B cell (primary cell): ENCODE measurements at regions not wholly inside any gene's neighbourhood (a gene's known extent, or its start where the extent isn't known, plus 50 kb on each side); places are given as distances from the start of the nearest gene placed in this dataset.

Experiments used
- ATAC-seq: fragments of 200-7000 bp; cut with Tn5 transposase; one replicate; pipeline ENCODE4 v1.10.0; 2021; ENCODE audit warnings: low read depth, mild to moderate bottlenecking, moderate number of reproducible peaks, moderate library complexity
- CTCF ChIA-PET: fragments of 350-600 bp; sonication (Branson Sonifier 250); formaldehyde crosslinking; loops from one replicate; lab custom pipeline; 2021; ENCODE audit warnings: antibody characterized with exemption, inconsistent platforms; lab: Charles Lee
- POLR2A ChIA-PET: fragments of 350-600 bp; sonication (Branson Sonifier 250); formaldehyde crosslinking; loops from one replicate; lab custom pipeline; 2021; ENCODE audit warnings: antibody characterized with exemption; lab: Charles Lee
- DNase-seq: peaks from one replicate; pipeline ENCODE4 v3.0.0; 2013
- H2AFZ ChIP-seq: 2 replicates; pipeline ENCODE4 v1.6.1; 2012; ENCODE audit warnings: mild to moderate bottlenecking, low read depth, low read length; ENCODE audit not compliant: insufficient read depth, poor library complexity, severe bottlenecking
- H3K27ac ChIP-seq, 2 donors: 1 replicate in 1 of 2; 2 replicates in 1 of 2; pipeline ENCODE4 v1.5.1; 2012 to 2013; ENCODE audit warnings: low read length in 2 of 2, mild to moderate bottlenecking in 2 of 2, moderate library complexity in 1 of 2
- H3K27me3 ChIP-seq, 4 experiments: fragments of 200-600 bp in 1 of 4; sonication (generic) in 1 of 4; replicated peaks in 1 of 4; 1 replicate in 2 of 4; 2 replicates in 2 of 4; pipeline versions ENCODE4 v1.6.1 to v1.7.0; 2013 to 2016; ENCODE audit warnings: low read length in 3 of 4, mild to moderate bottlenecking in 2 of 4, mixed read lengths in 1 of 4, moderate library complexity in 1 of 4; ENCODE audit not compliant: insufficient read depth in 4 of 4, control insufficient read depth in 3 of 4; ENCODE audit errors: control extremely low read depth in 1 of 4
- H3K36me3 ChIP-seq, 2 experiments: replicated peaks in 1 of 2; 1 replicate in 1 of 2; 2 replicates in 1 of 2; pipeline versions ENCODE4 v1.6.1 to v1.7.1; 2013; ENCODE audit warnings: low read length in 1 of 2; ENCODE audit not compliant: insufficient read depth in 2 of 2, control insufficient read depth in 1 of 2; ENCODE audit errors: control extremely low read depth in 1 of 2, extremely low read depth in 1 of 2
- H3K4me1 ChIP-seq, 2 donors: fragments of 200-600 bp in 1 of 2; sonication (generic) in 1 of 2; 1 replicate in 1 of 2; 2 replicates in 1 of 2; pipeline versions ENCODE4 v1.5.1 to v1.6.1; 2013 to 2017; ENCODE audit warnings: low read length in 2 of 2; ENCODE audit not compliant: control insufficient read depth in 2 of 2, insufficient read depth in 2 of 2
- H3K4me2 ChIP-seq: replicated peaks from 2 replicates; pipeline ENCODE3; 2012; ENCODE audit warnings: mild to moderate bottlenecking, low read depth, low read length; ENCODE audit not compliant: poor library complexity, severe bottlenecking
- H3K4me3 ChIP-seq, 5 experiments: fragments of 200-600 bp in 1 of 5; sonication (generic) in 1 of 5; 1 replicate in 3 of 5; 2 replicates in 2 of 5; pipeline versions ENCODE4 v1.5.1 to v1.7.0; 2011 to 2016; ENCODE audit warnings: low read length in 4 of 5, mild to moderate bottlenecking in 4 of 5, low read depth in 2 of 5, control low read depth in 1 of 5, moderate library complexity in 1 of 5; ENCODE audit not compliant: insufficient read depth in 1 of 5; ENCODE audit errors: control extremely low read depth in 1 of 5, extremely low read depth in 1 of 5
- H3K79me2 ChIP-seq: fragments of 200-600 bp; sonication (generic); one replicate; pipeline ENCODE4 v1.6.0; 2016; ENCODE audit warnings: low read length; ENCODE audit not compliant: control insufficient read depth, insufficient read depth
- H3K9ac ChIP-seq: fragments of 200-600 bp; sonication (generic); 2 replicates; pipeline ENCODE4 v1.6.1; 2017; ENCODE audit warnings: mild to moderate bottlenecking, low read length, moderate library complexity
- H3K9me3 ChIP-seq, 3 donors: one replicate each; pipeline versions ENCODE4 v1.6.1 to v1.7.1; 2013; ENCODE audit warnings: low read length in 2 of 3; ENCODE audit not compliant: control insufficient read depth in 2 of 3, insufficient read depth in 1 of 3; ENCODE audit errors: control extremely low read depth in 1 of 3
- H4K20me1 ChIP-seq: 2 replicates; pipeline ENCODE4 v1.6.0; 2012; ENCODE audit warnings: mild to moderate bottlenecking, low read length; ENCODE audit not compliant: insufficient read depth, control insufficient read depth, poor library complexity, severe bottlenecking
- H3K27ac Mint-ChIP-seq: one replicate; pipeline ENCODE4 v1.8.0; 2021; ENCODE audit warnings: mixed read lengths
- H3K27me3 Mint-ChIP-seq: one replicate; pipeline ENCODE4 v1.8.0; 2021; ENCODE audit warnings: mixed read lengths
- H3K4me1 Mint-ChIP-seq: one replicate; pipeline ENCODE4 v1.8.0; 2021; ENCODE audit warnings: mixed read lengths
- H3K4me3 Mint-ChIP-seq: one replicate; pipeline ENCODE4 v1.8.0; 2021; ENCODE audit warnings: mixed read lengths
- H3K9me3 Mint-ChIP-seq: one replicate; pipeline ENCODE4 v1.8.0; 2022; ENCODE audit warnings: mixed read lengths; ENCODE audit not compliant: insufficient read depth
- CTCF ChIP-seq: fragments of 200-600 bp; IDR thresholded peaks from one replicate; pipeline ENCODE4 v1.8.0; 2022; ENCODE audit warnings: antibody characterized with exemption, mild to moderate bottlenecking
- EZH2 ChIP-seq: IDR thresholded peaks from 2 replicates; pipeline ENCODE4 v1.6.1; 2012; ENCODE audit warnings: borderline replicate concordance, low read depth, mild to moderate bottlenecking, moderate library complexity, low read length; ENCODE audit not compliant: insufficient read depth, poor library complexity, severe bottlenecking
- WGBS: methylation state at CpG from one replicate; pipeline ENCODE4 v1.1.5; 2013; ENCODE audit warnings: missing lambda C conversion rate; ENCODE audit not compliant: insufficient coverage; 5-methylcytosine and 5-hydroxymethylcytosine counted together
- intact Hi-C: fragments of 100-400 bp; cut with micrococcal nuclease; formaldehyde crosslinking; loops from one replicate; pipeline ENCODE4 v1.10.0; 2022

- no peak for DNase-seq
- no peaks in the 10 kb centered on the region for H3K4me1 ChIP-seq
- no peaks in the 10 kb centered on the region for H3K27me3 Mint-ChIP-seq
- ChIA-PET POLR2A (no interaction called here), CTCF (no interaction called here)
- no peak overlapping the region for H3K9ac ChIP-seq
- no peaks in the 10 kb centered on the region for H3K9me3 Mint-ChIP-seq
- no peak overlapping the region for H3K27ac ChIP-seq
- no peaks in the 10 kb centered on the region for H4K20me1 ChIP-seq
- H3K36me3 ChIP-seq: no peaks in the 10 kb centered on the region
- no CpG with 5 or more reads among the region's 1 CpG for WGBS
- H3K27me3 ChIP-seq: no peaks in the 10 kb centered on the region
- H3K27ac Mint-ChIP-seq: no peak overlapping the region
- no peaks in the 10 kb centered on the region for H3K4me1 Mint-ChIP-seq
- no peak for ATAC-seq
- intact Hi-C loops: no loop called here
- H3K4me2 ChIP-seq: no peak overlapping the region
- no peak overlapping the region for H3K4me3 ChIP-seq
- TF ChIP-seq EZH2: no peak
- no peak for TF ChIP-seq CTCF
- no peaks in the 10 kb centered on the region for H3K9me3 ChIP-seq
- H3K4me3 Mint-ChIP-seq: no peak overlapping the region
- no peaks in the 10 kb centered on the region for H3K79me2 ChIP-seq
- no peak overlapping the region for H2AFZ ChIP-seq
Measured at GRCh38 chr11:41609511-41609910, 150.1 kb upstream of the LRRC4C start.

- ChIA-PET CTCF (no interaction called here), POLR2A (no interaction called here)
- Histone ChIP-seq H3K9ac (no peak overlapping the region), H2AFZ (no peak overlapping the region), H3K4me2 (no peak overlapping the region), H3K27me3 (no peaks in the 10 kb centered on the region), H3K36me3 (no peaks in the 10 kb centered on the region), H3K4me3 (no peak overlapping the region), H3K9me3 (no peaks in the 10 kb centered on the region), H3K79me2 (no peaks in the 10 kb centered on the region), H4K20me1 (no peaks in the 10 kb centered on the region), H3K27ac (no peak overlapping the region), H3K4me1 (no peaks in the 10 kb centered on the region)
- intact Hi-C loops: no loop called here
- no peak for ATAC-seq
- TF ChIP-seq EZH2: no peak
- no peak for TF ChIP-seq CTCF
- Mint-ChIP-seq H3K9me3 (no peaks in the 10 kb centered on the region), H3K27ac (no peak overlapping the region), H3K4me1 (no peaks in the 10 kb centered on the region), H3K27me3 (no peaks in the 10 kb centered on the region), H3K4me3 (no peak overlapping the region)
- WGBS: 50% methylated on average over 1 of the region's 1 CpG
- no peak for DNase-seq
Measured at GRCh38 chr11:41612415-41612814, 153.0 kb upstream of the LRRC4C start.
